Ovary (tissue), 7 donors: ENCODE measurements at regions not wholly inside any gene's neighbourhood (a gene's known extent, or its start where the extent isn't known, plus 50 kb on each side); places are given as distances from the start of the nearest gene placed in this dataset.

Source experiments
- DNase-seq, 5 donors: peaks; one replicate each; pipeline ENCODE4 v3.0.0-alpha.2; 2019 to 2020
- H3K27ac ChIP-seq, 2 donors: fragments of 200-600 bp; one replicate each; pipeline versions ENCODE4 v1.5.1 to v1.8.0; 2019 to 2022
- H3K27me3 ChIP-seq: fragments of 200-600 bp; one replicate; pipeline ENCODE4 v1.8.0; 2022
- H3K36me3 ChIP-seq: fragments of 200-600 bp; sonication (generic); one replicate; pipeline ENCODE4 v1.5.1; 2019
- H3K4me1 ChIP-seq: one replicate; pipeline ENCODE4 v1.8.1; 2013; ENCODE audit warnings: mild to moderate bottlenecking, moderate library complexity; ENCODE audit not compliant: insufficient read depth
- H3K4me3 ChIP-seq: fragments of 200-600 bp; sonication (generic); one replicate; pipeline ENCODE4 v1.5.1; 2017
- H3K9me3 ChIP-seq, 2 donors: fragments of 200-600 bp in 1 of 2; sonication (generic) in 1 of 2; one replicate each; pipeline versions ENCODE4 v1.5.1 to v1.8.1; 2013 to 2019; ENCODE audit warnings: mild to moderate bottlenecking in 1 of 2, moderate library complexity in 1 of 2
- EP300 ChIP-seq: sonication (generic); formaldehyde crosslinking; IDR thresholded peaks from one replicate; pipeline ENCODE4 v1.6.1; 2017; ENCODE audit warnings: antibody characterized with exemption
- POLR2A ChIP-seq: fragments of 450-650 bp; IDR thresholded peaks from one replicate; pipeline ENCODE4 v1.6.1; 2017; ENCODE audit warnings: antibody characterized with exemption, mild to moderate bottlenecking, moderate library complexity
- WGBS, 3 donors: extraction: QIAGEN DNeasy Blood & Tissue Kit in 1 of 3; methylation state at CpG; one replicate each; pipeline versions ENCODE4 v1.1.5 to v1.1.7; 2013 to 2017; 5-methylcytosine and 5-hydroxymethylcytosine counted together
- intact Hi-C, 4 donors: fragments of 100-400 bp; cut with DNase I; formaldehyde crosslinking; loops; one replicate each; pipeline versions ENCODE4 v1.11.0 to v1.15.1; 2022 to 2023
- TF ChIP-seq, protein P1 (sequence below), 3 donors: fragments of 450-650 bp in 2 of 3; fragments of 200-600 bp in 1 of 3; IDR thresholded peaks; one replicate each; pipeline versions ENCODE4 v1.5.1 to v1.8.0; 2016 to 2022; ENCODE audit warnings: antibody characterized with exemption in 3 of 3, mild to moderate bottlenecking in 1 of 3
- donor health status: DM: no; HTN: no; CAD: no; lungs with moderate emphysema.
- donor health status: DM: no; HTN: no; CAD: no.
- donor health status: Bipolar disorder and iron deficiency.
- donor health status: DM: no; HTN: no; CAD: no.
- donor health status: DM: yes; HTN: yes; CAD: no.

DNA sequence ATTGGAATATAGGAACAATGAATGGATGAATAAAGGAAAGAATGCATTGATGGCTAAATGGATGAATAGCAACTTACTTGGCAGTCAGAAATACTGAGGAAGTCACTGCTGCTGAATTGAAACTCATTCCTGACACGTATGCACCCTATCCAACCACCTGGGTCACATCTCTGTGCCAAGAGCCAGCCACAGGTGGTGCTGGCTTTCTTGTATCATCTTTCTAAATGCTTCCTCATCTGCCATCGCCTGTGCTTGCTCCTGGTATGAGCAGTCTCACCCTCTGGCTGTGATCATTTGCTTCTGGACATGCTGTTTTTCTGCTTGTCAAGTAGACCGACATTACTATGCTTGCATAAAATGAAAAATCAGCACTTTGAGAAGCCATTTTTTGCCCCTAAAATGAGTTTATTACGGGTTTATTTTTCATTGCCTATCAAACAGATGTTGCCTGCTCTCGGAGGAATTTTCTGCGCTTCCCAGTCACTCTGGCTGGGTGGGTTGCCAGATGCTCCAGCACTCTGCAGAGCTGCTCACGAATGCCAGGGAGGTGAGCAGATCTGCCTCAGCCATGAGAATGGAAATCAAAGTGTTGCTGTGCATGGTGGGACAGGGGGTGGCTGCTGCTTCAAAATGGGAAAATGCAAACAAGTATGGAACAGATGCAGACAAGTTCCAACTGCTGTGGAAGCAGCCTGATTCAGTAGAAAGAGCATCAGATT lies 1349.6 kb upstream of the CDH8 start:
- Histone ChIP-seq H3K27me3 (no peaks in the 10 kb centered on the region), H3K27ac (no peak overlapping the region), H3K4me1 (no peaks in the 10 kb centered on the region), H3K9me3 (no peaks in the 10 kb centered on the region), H3K36me3 (no peaks in the 10 kb centered on the region), H3K4me3 (no peak overlapping the region)
- intact Hi-C loops = no loop called here
- DNase-seq = no peak
- WGBS, 3 donors = 36 to 73% (median 43%) methylated on average over 7 of the region's 7 CpGs
- TF ChIP-seq POLR2A = no peak
- TF ChIP-seq, protein P1, sequence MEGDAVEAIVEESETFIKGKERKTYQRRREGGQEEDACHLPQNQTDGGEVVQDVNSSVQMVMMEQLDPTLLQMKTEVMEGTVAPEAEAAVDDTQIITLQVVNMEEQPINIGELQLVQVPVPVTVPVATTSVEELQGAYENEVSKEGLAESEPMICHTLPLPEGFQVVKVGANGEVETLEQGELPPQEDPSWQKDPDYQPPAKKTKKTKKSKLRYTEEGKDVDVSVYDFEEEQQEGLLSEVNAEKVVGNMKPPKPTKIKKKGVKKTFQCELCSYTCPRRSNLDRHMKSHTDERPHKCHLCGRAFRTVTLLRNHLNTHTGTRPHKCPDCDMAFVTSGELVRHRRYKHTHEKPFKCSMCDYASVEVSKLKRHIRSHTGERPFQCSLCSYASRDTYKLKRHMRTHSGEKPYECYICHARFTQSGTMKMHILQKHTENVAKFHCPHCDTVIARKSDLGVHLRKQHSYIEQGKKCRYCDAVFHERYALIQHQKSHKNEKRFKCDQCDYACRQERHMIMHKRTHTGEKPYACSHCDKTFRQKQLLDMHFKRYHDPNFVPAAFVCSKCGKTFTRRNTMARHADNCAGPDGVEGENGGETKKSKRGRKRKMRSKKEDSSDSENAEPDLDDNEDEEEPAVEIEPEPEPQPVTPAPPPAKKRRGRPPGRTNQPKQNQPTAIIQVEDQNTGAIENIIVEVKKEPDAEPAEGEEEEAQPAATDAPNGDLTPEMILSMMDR (IDR thresholded peaks at IDR 0.05) = no peak
- TF ChIP-seq EP300 = no peak

DNA sequence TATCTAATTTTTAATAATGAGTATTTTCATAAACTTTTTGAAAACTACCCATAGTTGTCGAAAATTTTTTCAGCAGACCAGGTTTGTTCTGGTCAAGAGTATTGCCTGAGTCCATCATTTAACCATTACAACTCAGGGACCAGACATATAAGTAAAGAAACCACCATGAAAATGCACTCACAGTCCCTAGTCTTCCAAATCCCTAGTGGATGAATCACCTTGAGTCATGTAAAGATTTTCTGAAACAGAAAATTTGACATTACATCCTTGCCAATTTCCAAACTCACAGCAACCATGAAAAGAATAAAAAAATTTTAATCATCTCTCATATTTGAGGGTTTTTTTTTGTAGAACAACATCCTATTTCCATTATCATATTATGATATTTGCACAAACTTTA lies 1337.5 kb upstream of the CDH8 start:
- no peak for DNase-seq
- no peaks in the 10 kb centered on the region for H3K4me1 ChIP-seq
- TF ChIP-seq EP300 = no peak
- TF ChIP-seq, protein P1 (IDR thresholded peaks at IDR 0.05) = no peak
- no peak for TF ChIP-seq POLR2A
- no peaks in the 10 kb centered on the region for H3K27me3 ChIP-seq
- H3K9me3 ChIP-seq = no peaks in the 10 kb centered on the region
- no peaks in the 10 kb centered on the region for H3K36me3 ChIP-seq
- intact Hi-C loops = no loop called here
- WGBS, 3 donors = 52 to 71% (median 65%) methylated on average over 1 of the region's 1 CpG
- no peak overlapping the region for H3K4me3 ChIP-seq
- no peak overlapping the region for H3K27ac ChIP-seq

DNA sequence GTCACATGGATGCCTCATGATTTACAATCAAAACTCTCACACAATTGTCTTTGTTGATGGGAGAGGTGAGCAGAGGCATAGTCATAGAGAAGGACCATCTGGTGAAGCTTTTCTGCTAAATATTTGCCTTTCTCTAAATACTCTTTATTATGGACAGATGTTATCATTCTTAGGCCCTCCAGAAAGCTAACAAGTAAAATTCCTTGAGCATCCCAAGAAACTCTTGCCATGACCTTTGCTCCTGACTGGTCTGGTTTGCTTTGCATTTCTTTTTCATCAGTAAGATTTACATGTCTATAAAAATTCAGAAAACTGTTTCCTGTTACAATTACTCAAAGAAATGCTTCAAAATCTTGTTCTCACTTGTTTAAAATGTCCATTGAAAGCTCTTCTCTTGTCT lies 1336.6 kb upstream of the CDH8 start:
- H3K27me3 ChIP-seq = no peaks in the 10 kb centered on the region
- H3K36me3 ChIP-seq = no peaks in the 10 kb centered on the region
- H3K9me3 ChIP-seq = no peaks in the 10 kb centered on the region
- H3K4me3 ChIP-seq = no peak overlapping the region
- TF ChIP-seq POLR2A = no peak
- TF ChIP-seq EP300 = no peak
- TF ChIP-seq, protein P1 (IDR thresholded peaks at IDR 0.05) = no peak
- intact Hi-C loops = no loop called here
- no peaks in the 10 kb centered on the region for H3K4me1 ChIP-seq
- no peak for DNase-seq
- no peak overlapping the region for H3K27ac ChIP-seq

DNA sequence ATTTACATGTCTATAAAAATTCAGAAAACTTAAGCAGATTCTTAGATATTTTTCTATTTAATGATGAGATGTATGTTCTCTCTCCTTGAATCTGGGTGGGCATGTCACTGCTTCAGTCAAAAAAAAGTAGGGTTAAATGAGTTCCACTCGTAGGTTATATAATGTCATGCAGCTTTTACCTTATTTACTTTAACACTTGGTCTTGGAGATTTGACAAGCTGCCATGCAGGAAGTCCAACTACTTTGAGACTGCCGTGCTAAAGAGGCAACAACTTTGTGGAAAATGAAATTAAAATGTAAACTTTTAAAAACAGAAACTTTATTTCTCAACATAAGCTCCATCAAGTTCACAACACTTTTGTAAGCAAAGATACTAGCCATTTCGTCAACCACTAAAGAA lies 1336.0 kb upstream of the CDH8 start:
- H3K36me3 ChIP-seq = no peaks in the 10 kb centered on the region
- TF ChIP-seq, protein P1 (IDR thresholded peaks at IDR 0.05) = no peak
- TF ChIP-seq EP300 = no peak
- WGBS, 3 donors = 7 to 18% (median 7%) methylated on average over 3 of the region's 3 CpGs
- no peak for DNase-seq
- H3K27me3 ChIP-seq = no peaks in the 10 kb centered on the region
- no peak overlapping the region for H3K4me3 ChIP-seq
- no peaks in the 10 kb centered on the region for H3K9me3 ChIP-seq
- intact Hi-C loops = no loop called here
- no peaks in the 10 kb centered on the region for H3K4me1 ChIP-seq
- no peak overlapping the region for H3K27ac ChIP-seq
